SK-N-MC (cell line): ENCODE measurements at regions not wholly inside any gene's neighbourhood (a gene's known extent, or its start where the extent isn't known, plus 50 kb on each side); places are given as distances from the start of the nearest gene placed in this dataset.

Experiments
- EZH2 ChIP-seq: fragments of 200-600 bp; sonication (generic); IDR thresholded peaks from one replicate; pipeline ENCODE4 v1.6.1; 2017; ENCODE audit warnings: antibody characterized with exemption
- FOXP2 ChIP-seq: optimal IDR thresholded peaks from 2 replicates; pipeline ENCODE3; 2011; ENCODE audit warnings: mild to moderate bottlenecking, moderate library complexity; ENCODE audit not compliant: insufficient read depth; ENCODE audit errors: extremely low read length, control extremely low read depth
- POLR2AphosphoS5 ChIP-seq: IDR thresholded peaks from 2 replicates; pipeline ENCODE4 v1.6.1; 2012; ENCODE audit warnings: mild to moderate bottlenecking, low read depth, low read length, borderline replicate concordance

- TF ChIP-seq EZH2 (no peak), POLR2AphosphoS5 (no peak), FOXP2 (no peak)
Observed at GRCh38 chr5:121006217-121006616, 542.1 kb downstream of the PRR16 start.
